Breast epithelium (tissue), 3 donors: ENCODE measurements at regions not wholly inside any gene's neighbourhood (a gene's known extent, or its start where the extent isn't known, plus 50 kb on each side); places are given as distances from the start of the nearest gene placed in this dataset.

ENCODE experiments used
- POLR2A ChIP-seq: fragments of 450-650 bp; IDR thresholded peaks from one replicate; pipeline ENCODE4 v1.6.1; 2016; ENCODE audit warnings: antibody characterized with exemption, mild to moderate bottlenecking, moderate library complexity
- POLR2AphosphoS5 ChIP-seq, 3 donors: sonication (generic); formaldehyde crosslinking; IDR thresholded peaks; one replicate each; pipeline ENCODE4 v1.6.1; 2017; ENCODE audit warnings: antibody characterized with exemption in 3 of 3
- TF ChIP-seq, protein P1 (sequence below), 3 donors: fragments of 450-650 bp; IDR thresholded peaks; one replicate each; pipeline ENCODE4 v1.5.1; 2016 to 2017; ENCODE audit warnings: antibody characterized with exemption in 3 of 3, mild to moderate bottlenecking in 3 of 3, moderate library complexity in 3 of 3

- TF ChIP-seq, protein P1, sequence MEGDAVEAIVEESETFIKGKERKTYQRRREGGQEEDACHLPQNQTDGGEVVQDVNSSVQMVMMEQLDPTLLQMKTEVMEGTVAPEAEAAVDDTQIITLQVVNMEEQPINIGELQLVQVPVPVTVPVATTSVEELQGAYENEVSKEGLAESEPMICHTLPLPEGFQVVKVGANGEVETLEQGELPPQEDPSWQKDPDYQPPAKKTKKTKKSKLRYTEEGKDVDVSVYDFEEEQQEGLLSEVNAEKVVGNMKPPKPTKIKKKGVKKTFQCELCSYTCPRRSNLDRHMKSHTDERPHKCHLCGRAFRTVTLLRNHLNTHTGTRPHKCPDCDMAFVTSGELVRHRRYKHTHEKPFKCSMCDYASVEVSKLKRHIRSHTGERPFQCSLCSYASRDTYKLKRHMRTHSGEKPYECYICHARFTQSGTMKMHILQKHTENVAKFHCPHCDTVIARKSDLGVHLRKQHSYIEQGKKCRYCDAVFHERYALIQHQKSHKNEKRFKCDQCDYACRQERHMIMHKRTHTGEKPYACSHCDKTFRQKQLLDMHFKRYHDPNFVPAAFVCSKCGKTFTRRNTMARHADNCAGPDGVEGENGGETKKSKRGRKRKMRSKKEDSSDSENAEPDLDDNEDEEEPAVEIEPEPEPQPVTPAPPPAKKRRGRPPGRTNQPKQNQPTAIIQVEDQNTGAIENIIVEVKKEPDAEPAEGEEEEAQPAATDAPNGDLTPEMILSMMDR (IDR thresholded peaks at IDR 0.05), result no peak
- TF ChIP-seq POLR2A (no peak), POLR2AphosphoS5 (IDR thresholded peaks at IDR 0.05) (no peak)
These were observed 108.4 kb upstream of the ZWINT start for GRCh38 chr10:56469482-56469881.
